Hepatocyte (in vitro differentiated cells): ENCODE measurements at regions not wholly inside any gene's neighbourhood (a gene's known extent, or its start where the extent isn't known, plus 50 kb on each side); places are given as distances from the start of the nearest gene placed in this dataset.

Experiments
- DNase-seq: peaks from one replicate; pipeline ENCODE4 v3.0.0-alpha.2; 2016; ENCODE audit warnings: low spot score
- H2AFZ ChIP-seq: fragments of 200-600 bp; sonication (generic); 2 replicates; pipeline ENCODE4 v1.6.0; 2016; ENCODE audit warnings: antibody characterized with exemption, mild to moderate bottlenecking
- H3K27ac ChIP-seq: fragments of 200-600 bp; sonication (generic); 2 replicates; pipeline ENCODE4 v1.5.1; 2016; ENCODE audit warnings: mild to moderate bottlenecking
- H3K27me3 ChIP-seq: fragments of 200-600 bp; sonication (generic); 2 replicates; pipeline ENCODE4 v1.6.1; 2016
- H3K36me3 ChIP-seq: fragments of 200-600 bp; sonication (generic); replicated peaks from 2 replicates; pipeline ENCODE4 v1.5.1; 2016; ENCODE audit warnings: low read depth; ENCODE audit not compliant: insufficient read depth
- H3K4me1 ChIP-seq: fragments of 200-600 bp; sonication (generic); 2 replicates; pipeline ENCODE4 v1.5.1; 2016; ENCODE audit warnings: mild to moderate bottlenecking, moderate library complexity; ENCODE audit not compliant: insufficient read depth
- H3K4me2 ChIP-seq: fragments of 200-600 bp; sonication (generic); 2 replicates; pipeline ENCODE4 v1.6.0; 2016
- H3K4me3 ChIP-seq: fragments of 200-600 bp; sonication (generic); 2 replicates; pipeline ENCODE4 v1.5.1; 2016; ENCODE audit warnings: mild to moderate bottlenecking
- H3K79me2 ChIP-seq: fragments of 200-600 bp; sonication (generic); 2 replicates; pipeline ENCODE4 v1.6.0; 2017; ENCODE audit warnings: mild to moderate bottlenecking
- H3K9me2 ChIP-seq: fragments of 200-600 bp; sonication (generic); replicated peaks from 2 replicates; pipeline ENCODE4 v1.6.0; 2017; ENCODE audit warnings: mild to moderate bottlenecking; ENCODE audit not compliant: insufficient read depth
- H3K9me3 ChIP-seq: fragments of 200-600 bp; sonication (generic); 2 replicates; pipeline ENCODE4 v1.5.1; 2016; ENCODE audit warnings: low read depth, mild to moderate bottlenecking
- H4K20me1 ChIP-seq: fragments of 200-600 bp; sonication (generic); 2 replicates; pipeline ENCODE4 v1.6.0; 2016; ENCODE audit warnings: mild to moderate bottlenecking; ENCODE audit not compliant: insufficient read depth, poor library complexity, severe bottlenecking
- CTCF ChIP-seq: fragments of 200-600 bp; sonication (generic); IDR thresholded peaks from 2 replicates; pipeline ENCODE4 v1.5.1; 2016; ENCODE audit warnings: antibody characterized with exemption, mild to moderate bottlenecking; ENCODE audit not compliant: poor library complexity
- EZH2 ChIP-seq: fragments of 200-600 bp; sonication (generic); IDR thresholded peaks from 2 replicates; pipeline ENCODE4 v1.6.1; 2016; ENCODE audit warnings: antibody characterized with exemption, mild to moderate bottlenecking, borderline replicate concordance
- EZH2phosphoT487 ChIP-seq: fragments of 200-600 bp; sonication (generic); IDR thresholded peaks from one replicate; pipeline ENCODE4 v1.6.1; 2018; ENCODE audit warnings: antibody characterized with exemption, mild to moderate bottlenecking, low read depth, moderate library complexity; ENCODE audit not compliant: unreplicated experiment, severe bottlenecking
- WGBS: methylation state at CpG from one replicate; pipeline ENCODE4 v1.1.6; 2016; ENCODE audit warnings: low lambda C conversion rate; ENCODE audit errors: missing lambda C conversion rate; 5-methylcytosine and 5-hydroxymethylcytosine counted together

- H3K4me1 ChIP-seq: no peaks in the 10 kb centered on the region
- no peak overlapping the region for H3K4me2 ChIP-seq
- no peak overlapping the region for H3K4me3 ChIP-seq
- no peaks in the 10 kb centered on the region for H4K20me1 ChIP-seq
- WGBS: 85% methylated on average over 27 of the region's 27 CpGs
- no peaks in the 10 kb centered on the region for H3K36me3 ChIP-seq
- no peaks in the 10 kb centered on the region for H3K9me2 ChIP-seq
- H3K79me2 ChIP-seq: no peaks in the 10 kb centered on the region
- no peak overlapping the region for H3K27ac ChIP-seq
- no peak overlapping the region for H2AFZ ChIP-seq
- no peak for DNase-seq
- TF ChIP-seq EZH2phosphoT487 (no peak), CTCF (no peak), EZH2 (no peak)
- no peaks in the 10 kb centered on the region for H3K9me3 ChIP-seq
- H3K27me3 ChIP-seq: no peaks in the 10 kb centered on the region
Observed at GRCh38 chr22:47372596-47373385, 610.3 kb downstream of the TBC1D22A start.

- no peak overlapping the region for H3K4me3 ChIP-seq
- no peaks in the 10 kb centered on the region for H3K9me2 ChIP-seq
- H3K4me1 ChIP-seq: no peaks in the 10 kb centered on the region
- no peak overlapping the region for H3K27ac ChIP-seq
- TF ChIP-seq EZH2 (no peak), EZH2phosphoT487 (no peak), CTCF (no peak)
- no peaks in the 10 kb centered on the region for H3K79me2 ChIP-seq
- H3K36me3 ChIP-seq: no peaks in the 10 kb centered on the region
- no peak for DNase-seq
- no peaks in the 10 kb centered on the region for H3K27me3 ChIP-seq
- H3K9me3 ChIP-seq: no peaks in the 10 kb centered on the region
- no peak overlapping the region for H2AFZ ChIP-seq
- H4K20me1 ChIP-seq: no peaks in the 10 kb centered on the region
- 78% methylated on average over 15 of the region's 15 CpGs for WGBS
- no peak overlapping the region for H3K4me2 ChIP-seq
Observed at GRCh38 chr22:47372111-47372581, 609.7 kb downstream of the TBC1D22A start.

- no peaks in the 10 kb centered on the region for H3K79me2 ChIP-seq
- no peak overlapping the region for H2AFZ ChIP-seq
- no peak overlapping the region for H3K27ac ChIP-seq
- 67% methylated on average over 15 of the region's 15 CpGs for WGBS
- no peaks in the 10 kb centered on the region for H3K9me2 ChIP-seq
- no peaks in the 10 kb centered on the region for H3K36me3 ChIP-seq
- TF ChIP-seq EZH2 (no peak), CTCF (no peak), EZH2phosphoT487 (no peak)
- H3K4me1 ChIP-seq: no peaks in the 10 kb centered on the region
- no peaks in the 10 kb centered on the region for H3K27me3 ChIP-seq
- no peak for DNase-seq
- H3K4me3 ChIP-seq: no peak overlapping the region
- no peak overlapping the region for H3K4me2 ChIP-seq
- H3K9me3 ChIP-seq: no peaks in the 10 kb centered on the region
- no peaks in the 10 kb centered on the region for H4K20me1 ChIP-seq
Observed at GRCh38 chr22:47371263-47372090, 609.0 kb downstream of the TBC1D22A start.
